Retinal pigment epithelial cell (primary cell): ENCODE measurements at regions not wholly inside any gene's neighbourhood (a gene's known extent, or its start where the extent isn't known, plus 50 kb on each side); places are given as distances from the start of the nearest gene placed in this dataset.

Source experiments
- DNase-seq: peaks from one replicate; pipeline ENCODE4 v3.0.0-alpha.2; 2010; ENCODE audit warnings: low read depth
- H3K4me3 ChIP-seq: 2 replicates; pipeline ENCODE4 v1.5.1; 2011; ENCODE audit warnings: mild to moderate bottlenecking, low read length, control low read depth, moderate library complexity
- CTCF ChIP-seq: conservative IDR thresholded peaks from 2 replicates; pipeline ENCODE4 v1.5.1; 2011; ENCODE audit warnings: low read depth, low read length, control low read depth, inconsistent platforms

GRCh38 chr15:69896606-69897005 lies 201.1 kb downstream of the TLE3 start:
- H3K4me3 ChIP-seq = no peak overlapping the region
- DNase-seq = no peak
- TF ChIP-seq CTCF = no peak

DNA sequence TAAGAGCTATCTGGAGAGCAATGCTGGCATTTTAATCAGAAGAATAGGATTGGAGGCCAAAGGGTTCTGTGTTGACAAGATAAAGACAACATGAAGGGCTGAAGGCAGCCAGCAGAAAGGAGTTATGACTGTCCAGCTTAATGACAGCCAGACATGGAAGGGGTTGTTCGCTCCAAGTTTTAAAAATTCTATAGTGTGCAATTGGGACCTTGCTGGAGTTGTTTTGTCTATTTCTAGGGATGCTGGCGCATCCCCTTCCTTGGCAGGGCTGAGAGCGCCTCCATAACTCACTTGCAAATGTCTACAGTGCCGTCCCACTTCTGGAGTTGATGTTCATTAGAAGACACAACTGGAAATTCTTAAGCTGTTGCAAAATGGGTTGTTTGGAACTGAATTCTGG lies 200.7 kb downstream of the TLE3 start:
- no peak for TF ChIP-seq CTCF
- no peak overlapping the region for H3K4me3 ChIP-seq
- no peak for DNase-seq

DNA sequence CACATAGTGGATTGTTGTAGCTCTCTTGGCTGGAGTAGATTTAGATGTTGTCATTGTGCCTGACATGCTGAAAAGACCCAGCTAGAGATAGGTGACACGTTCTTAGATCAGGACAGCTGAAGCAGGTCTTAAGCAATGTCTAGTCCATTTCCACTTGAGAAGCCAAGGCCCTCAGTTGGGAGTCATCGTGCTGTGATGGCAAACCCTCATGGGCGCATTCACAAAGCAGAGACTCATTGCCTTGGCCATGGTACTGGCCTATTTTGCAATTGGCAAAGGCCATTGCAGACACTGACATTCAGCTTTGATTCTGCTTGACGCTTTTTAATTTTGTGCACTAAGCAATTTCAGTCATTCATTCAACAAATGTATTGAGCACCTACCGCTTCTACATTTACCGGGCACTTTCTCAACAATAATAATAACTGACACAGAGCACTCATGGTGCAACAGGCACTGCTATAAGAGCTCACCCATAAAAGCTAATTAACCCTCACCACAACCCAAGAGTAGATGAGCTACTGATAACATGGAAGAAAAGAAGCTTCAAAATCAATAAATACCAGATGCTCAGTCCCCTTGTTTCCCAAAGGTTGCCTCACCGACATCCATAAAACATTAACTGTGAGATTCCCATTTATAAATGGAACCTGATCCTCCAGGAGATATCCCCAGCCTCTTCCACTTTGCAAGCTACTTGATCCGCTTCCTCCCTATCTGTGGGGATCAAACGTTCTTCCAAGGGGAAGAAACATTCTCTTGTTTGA lies 200.1 kb downstream of the TLE3 start:
- TF ChIP-seq CTCF = no peak
- H3K4me3 ChIP-seq = no peak overlapping the region
- no peak for DNase-seq

- TF ChIP-seq CTCF = no peak
- DNase-seq = no peak
- H3K4me3 ChIP-seq = no peak overlapping the region
Measured at GRCh38 chr15:69898243-69898642, 199.5 kb downstream of the TLE3 start.

- H3K4me3 ChIP-seq = no peak overlapping the region
- DNase-seq = no peak
- no peak for TF ChIP-seq CTCF
Measured at GRCh38 chr15:69902414-69903062, 195.2 kb downstream of the TLE3 start.

GRCh38 chr15:69903470-69904469 lies 193.9 kb downstream of the TLE3 start:
- no peak for TF ChIP-seq CTCF
- no peak for DNase-seq
- no peak overlapping the region for H3K4me3 ChIP-seq
